ENCODE measurements at regions not wholly inside any gene's neighbourhood (a gene's known extent, or its start where the extent isn't known, plus 50 kb on each side); places are given as distances from the start of the nearest gene placed in this dataset.

DNA sequence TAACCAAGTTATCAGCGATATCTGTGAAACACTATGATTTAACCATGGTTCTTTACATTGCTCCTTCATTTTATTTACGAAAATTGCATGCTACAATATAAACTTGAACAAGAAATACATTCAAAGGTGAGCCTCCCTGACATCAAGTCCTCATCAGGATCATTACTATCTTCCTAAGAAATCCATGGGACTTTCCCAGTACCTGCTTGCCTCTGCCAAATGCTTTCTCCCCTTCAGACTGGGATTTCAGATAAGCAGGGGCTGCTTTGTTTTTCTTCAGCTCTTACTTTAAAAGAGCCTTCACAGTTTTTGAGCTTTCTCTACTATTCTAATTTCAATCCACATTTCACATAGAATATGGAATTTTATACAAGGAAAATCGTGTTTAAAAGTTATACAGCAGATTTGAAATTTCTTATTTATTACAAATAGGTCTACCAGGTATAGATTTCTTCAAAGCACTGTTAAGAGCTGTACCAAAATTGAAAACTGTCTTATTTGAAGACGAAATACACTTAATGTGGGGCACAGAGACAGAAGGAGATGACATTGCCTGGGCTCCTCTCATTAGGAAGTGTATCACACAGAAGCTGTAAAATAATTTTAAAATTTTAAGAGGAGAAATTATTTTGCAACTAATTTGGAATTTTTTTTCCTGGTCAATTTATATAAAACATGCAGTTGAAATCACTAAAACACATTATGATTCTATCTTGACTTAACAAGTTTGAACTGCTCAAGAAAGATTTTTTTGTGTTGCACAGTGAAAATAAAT lies 615.0 kb upstream of the AGTR1 start:
- H3K4me3 ChIP-seq (ENCODE audit: low read length), result no peak overlapping the region
- TF ChIP-seq, protein P1, sequence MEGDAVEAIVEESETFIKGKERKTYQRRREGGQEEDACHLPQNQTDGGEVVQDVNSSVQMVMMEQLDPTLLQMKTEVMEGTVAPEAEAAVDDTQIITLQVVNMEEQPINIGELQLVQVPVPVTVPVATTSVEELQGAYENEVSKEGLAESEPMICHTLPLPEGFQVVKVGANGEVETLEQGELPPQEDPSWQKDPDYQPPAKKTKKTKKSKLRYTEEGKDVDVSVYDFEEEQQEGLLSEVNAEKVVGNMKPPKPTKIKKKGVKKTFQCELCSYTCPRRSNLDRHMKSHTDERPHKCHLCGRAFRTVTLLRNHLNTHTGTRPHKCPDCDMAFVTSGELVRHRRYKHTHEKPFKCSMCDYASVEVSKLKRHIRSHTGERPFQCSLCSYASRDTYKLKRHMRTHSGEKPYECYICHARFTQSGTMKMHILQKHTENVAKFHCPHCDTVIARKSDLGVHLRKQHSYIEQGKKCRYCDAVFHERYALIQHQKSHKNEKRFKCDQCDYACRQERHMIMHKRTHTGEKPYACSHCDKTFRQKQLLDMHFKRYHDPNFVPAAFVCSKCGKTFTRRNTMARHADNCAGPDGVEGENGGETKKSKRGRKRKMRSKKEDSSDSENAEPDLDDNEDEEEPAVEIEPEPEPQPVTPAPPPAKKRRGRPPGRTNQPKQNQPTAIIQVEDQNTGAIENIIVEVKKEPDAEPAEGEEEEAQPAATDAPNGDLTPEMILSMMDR (conservative IDR thresholded peaks at IDR 0.05; ENCODE audit: low read depth, low read length), result no peak
- no peak for DNase-seq (ENCODE audit: low read depth)

DNA sequence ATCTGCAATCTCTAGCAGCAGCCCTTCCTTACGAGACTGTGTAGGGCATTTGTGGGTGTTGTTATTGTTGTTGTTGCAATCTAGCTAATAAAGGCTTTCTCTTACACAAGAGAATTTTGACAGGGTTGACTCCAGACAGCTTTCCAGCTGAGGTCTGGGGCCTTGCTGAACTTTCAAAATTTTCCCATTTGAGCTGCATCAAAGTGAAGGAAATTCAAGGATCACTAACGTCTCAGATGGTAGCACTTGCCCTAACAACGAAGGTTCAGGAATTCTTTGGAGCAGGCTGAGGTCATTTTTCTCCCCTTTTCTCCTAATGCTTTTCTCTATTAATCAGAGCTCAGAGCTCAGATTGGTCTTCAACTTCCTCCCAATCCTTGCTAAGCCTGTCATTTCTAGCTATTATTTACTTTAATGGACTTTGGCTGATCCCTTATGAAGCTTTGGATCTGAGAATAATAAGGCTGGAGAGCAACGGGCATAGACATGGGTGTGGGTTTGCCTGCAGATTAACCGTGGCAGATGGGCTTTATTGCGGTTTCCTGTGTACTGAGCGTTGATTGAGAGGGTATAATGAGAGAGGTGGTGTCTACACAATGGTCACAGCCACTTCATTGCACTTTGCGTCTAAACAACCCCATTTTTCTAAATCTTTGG lies 614.0 kb upstream of the AGTR1 start:
- no peak for DNase-seq (ENCODE audit: low read depth)
- no peak overlapping the region for H3K4me3 ChIP-seq (ENCODE audit: low read length)
- TF ChIP-seq, protein P1 (conservative IDR thresholded peaks at IDR 0.05; ENCODE audit: low read depth, low read length), result no peak

DNA sequence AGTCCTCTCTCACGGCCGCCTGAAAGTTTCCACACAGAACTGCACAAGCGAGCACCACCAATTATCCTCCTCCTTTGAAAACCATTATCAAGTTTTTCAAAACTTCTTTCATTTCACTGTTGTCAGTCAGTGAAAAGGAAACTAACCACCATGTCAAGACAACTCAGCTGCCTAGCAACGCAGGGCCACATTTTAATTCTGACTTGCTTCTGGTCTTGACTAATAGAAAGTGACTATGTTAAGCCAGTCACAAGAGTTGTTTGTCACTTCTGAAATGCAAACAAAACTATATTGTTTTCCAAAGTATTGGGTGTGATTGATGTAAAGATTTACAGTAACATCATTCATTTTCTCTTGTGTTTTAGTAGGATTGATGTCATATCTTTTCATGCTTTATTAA lies 612.8 kb upstream of the AGTR1 start:
- TF ChIP-seq, protein P1 (conservative IDR thresholded peaks at IDR 0.05; ENCODE audit: low read depth, low read length), result no peak
- DNase-seq (ENCODE audit: low read depth), result no peak
- no peak overlapping the region for H3K4me3 ChIP-seq (ENCODE audit: low read length)

DNA sequence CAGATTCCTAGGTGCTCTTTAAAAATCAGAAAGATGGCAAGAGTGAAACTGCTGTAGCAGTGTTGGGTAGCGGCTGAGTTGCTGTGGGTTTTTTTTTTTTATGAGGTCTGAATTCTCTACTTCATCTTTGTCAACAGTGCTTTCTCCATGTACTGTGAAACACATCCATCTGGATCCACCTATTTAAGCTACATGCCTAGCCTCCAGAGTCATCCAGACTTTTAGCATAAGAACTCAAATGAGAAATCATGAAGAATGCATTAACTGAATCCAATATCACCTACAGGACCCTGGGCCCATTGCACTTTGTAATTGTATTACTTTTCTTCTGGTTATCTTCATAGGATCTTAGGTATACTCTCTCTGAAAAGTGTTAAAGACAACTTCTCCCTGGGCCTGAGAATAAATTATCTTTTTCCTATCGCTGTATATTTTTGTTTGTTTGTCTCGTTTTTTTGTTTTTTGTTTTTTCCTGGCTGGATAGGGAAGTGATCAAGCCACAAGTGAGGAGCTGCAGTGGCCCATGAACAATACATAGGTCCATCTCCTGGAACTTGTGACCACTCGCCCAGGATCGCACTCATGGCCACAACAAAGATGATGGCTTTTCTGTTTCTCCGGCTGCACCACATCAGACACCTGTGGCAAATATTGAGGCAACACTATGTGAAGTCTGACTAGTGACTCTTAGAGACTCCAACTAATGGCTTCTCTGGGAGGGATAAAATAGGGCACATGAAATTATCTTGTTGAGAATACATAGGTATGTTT lies 609.9 kb upstream of the AGTR1 start:
- H3K4me3 ChIP-seq (ENCODE audit: low read length), result no peak overlapping the region
- TF ChIP-seq, protein P1 (conservative IDR thresholded peaks at IDR 0.05; ENCODE audit: low read depth, low read length), result no peak
- DNase-seq (ENCODE audit: low read depth), result no peak

DNA sequence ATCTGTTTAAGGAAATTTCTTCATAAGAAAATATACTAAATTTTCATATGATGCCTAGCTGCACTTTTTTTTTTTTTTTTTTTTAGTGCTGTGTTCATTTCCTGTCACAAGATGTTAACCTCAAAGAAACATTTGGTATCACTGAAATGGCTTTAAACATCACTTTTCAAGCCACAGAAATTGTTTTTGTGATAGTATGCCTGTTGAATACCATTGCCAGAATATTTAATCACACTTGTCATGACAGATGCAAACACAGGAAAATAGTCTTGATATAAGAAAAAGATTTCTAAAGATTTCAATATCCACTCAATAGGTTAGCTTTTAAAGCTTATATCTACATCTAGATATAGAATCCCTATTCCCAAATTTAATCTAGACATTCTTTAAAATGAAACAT lies 608.5 kb upstream of the AGTR1 start:
- no peak for DNase-seq (ENCODE audit: low read depth)
- H3K4me3 ChIP-seq (ENCODE audit: low read length), result no peak overlapping the region
- TF ChIP-seq, protein P1 (conservative IDR thresholded peaks at IDR 0.05; ENCODE audit: low read depth, low read length), result no peak

DNA sequence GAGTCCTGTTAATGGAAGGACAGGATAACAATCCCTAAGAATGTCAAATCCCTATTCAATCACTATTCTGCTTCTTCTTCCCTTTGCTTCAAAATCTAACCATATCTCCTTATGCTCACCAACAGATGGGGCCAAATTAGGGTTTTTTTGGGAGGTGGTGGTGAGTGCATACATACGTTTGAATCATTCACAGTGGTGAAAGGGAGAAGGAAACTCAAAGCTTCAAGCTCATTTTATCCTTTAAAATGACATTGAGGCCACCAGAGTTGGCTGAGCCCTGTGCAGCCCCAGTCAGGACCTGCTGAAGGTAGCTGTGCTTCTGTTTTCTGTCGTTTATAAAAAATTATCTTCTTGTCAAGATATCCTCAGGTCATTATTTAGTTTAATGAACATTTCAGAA lies 607.5 kb upstream of the AGTR1 start:
- H3K4me3 ChIP-seq (ENCODE audit: low read length), result no peak overlapping the region
- DNase-seq (ENCODE audit: low read depth), result no peak
- TF ChIP-seq, protein P1 (conservative IDR thresholded peaks at IDR 0.05; ENCODE audit: low read depth, low read length), result no peak
